ENCODE measurements at regions not wholly inside any gene's neighbourhood (a gene's known extent, or its start where the extent isn't known, plus 50 kb on each side); places are given as distances from the start of the nearest gene placed in this dataset.

DNA sequence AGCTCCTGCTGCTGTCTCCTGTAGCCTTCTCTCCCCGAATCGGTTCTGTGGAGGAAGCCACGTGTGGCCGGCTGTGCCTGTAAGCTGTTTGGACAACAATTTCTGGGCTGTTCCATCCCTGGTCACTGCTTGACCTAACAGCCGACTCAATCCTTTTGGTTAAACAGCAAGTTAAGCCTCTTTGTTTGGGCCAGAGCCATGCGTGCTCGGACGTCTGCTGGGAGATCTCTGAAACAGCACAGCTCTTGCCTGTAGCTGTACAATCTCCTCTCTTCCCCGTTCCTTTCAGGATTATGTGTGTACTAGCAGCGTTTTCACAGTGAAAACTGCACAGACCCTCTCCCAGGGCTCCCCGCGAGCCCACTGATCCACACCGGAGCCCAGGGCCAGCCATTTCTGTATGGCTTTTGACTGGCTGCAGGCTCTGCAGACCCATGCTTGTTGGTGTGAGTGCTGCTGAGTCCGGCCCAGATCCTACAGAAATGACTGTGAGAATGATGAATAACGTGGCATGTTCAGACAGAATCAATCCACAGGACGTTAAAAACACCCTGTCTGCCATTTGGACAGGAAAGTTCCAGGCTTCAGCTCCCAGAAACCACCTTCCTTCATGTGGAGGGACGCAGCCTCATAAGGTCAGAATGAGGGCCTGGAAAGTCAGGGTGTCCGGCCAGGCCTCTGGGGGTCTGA is 428.6 kb upstream of the ADARB2 start:
- H3K4me3 ChIP-seq (replicated peaks; ENCODE audit: low read depth, low read length): no peak overlapping the region
- TF ChIP-seq, protein P1, sequence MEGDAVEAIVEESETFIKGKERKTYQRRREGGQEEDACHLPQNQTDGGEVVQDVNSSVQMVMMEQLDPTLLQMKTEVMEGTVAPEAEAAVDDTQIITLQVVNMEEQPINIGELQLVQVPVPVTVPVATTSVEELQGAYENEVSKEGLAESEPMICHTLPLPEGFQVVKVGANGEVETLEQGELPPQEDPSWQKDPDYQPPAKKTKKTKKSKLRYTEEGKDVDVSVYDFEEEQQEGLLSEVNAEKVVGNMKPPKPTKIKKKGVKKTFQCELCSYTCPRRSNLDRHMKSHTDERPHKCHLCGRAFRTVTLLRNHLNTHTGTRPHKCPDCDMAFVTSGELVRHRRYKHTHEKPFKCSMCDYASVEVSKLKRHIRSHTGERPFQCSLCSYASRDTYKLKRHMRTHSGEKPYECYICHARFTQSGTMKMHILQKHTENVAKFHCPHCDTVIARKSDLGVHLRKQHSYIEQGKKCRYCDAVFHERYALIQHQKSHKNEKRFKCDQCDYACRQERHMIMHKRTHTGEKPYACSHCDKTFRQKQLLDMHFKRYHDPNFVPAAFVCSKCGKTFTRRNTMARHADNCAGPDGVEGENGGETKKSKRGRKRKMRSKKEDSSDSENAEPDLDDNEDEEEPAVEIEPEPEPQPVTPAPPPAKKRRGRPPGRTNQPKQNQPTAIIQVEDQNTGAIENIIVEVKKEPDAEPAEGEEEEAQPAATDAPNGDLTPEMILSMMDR (IDR thresholded peaks at IDR 0.05; ENCODE audit: low read depth, low read length, missing control alignments): no peak
- DNase-seq (ENCODE audit: extremely low read depth, low read depth): no peak

DNA sequence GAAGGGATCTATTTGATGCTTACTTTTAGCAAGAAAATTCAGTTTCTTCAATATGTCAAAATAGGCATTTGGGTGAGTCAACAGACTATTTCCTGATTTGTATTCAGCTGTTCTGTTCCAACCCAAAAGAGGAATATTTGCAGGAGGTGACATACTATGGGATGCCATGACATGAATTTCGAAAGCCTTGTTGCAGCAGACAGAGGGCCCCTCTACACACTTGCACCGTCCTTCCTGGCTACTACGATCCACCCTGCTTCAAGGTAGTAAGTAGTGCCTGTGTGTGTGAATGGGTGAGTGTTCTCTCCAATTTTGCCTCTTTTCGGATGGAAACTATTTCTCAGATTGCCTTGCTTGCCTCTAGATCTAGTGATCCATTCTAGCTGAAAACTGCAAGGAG is 413.0 kb upstream of the ADARB2 start:
- DNase-seq (ENCODE audit: extremely low read depth, low read depth): no peak
- TF ChIP-seq, protein P1 (IDR thresholded peaks at IDR 0.05; ENCODE audit: low read depth, low read length, missing control alignments): no peak
- no peak overlapping the region for H3K4me3 ChIP-seq (replicated peaks; ENCODE audit: low read depth, low read length)

DNA sequence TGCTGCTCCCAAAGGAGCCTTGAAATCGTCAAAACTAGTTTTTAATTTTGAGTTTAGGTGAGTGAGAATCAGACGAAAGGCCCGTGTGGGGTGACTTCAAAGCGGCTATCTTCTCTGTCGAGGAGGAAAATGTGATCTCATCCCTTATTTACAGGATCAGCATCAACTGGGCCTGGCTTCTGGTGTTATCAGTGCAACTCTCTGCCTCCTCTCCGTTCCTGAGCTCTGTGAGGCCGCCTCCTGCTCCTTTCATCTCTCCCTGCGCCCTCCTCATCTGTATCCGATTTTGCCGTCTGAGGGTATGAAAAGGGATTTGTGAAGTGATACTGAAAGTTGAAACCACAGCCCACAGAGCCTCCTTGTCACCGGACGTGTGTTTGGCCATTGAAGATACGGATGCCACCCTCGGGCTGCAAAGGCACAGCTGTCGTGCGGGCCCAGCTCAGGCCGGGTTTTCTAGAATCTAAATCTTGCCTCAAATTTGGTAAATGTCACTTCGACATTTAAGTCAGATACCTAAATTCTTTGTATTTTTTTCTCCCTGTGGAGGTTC is 408.7 kb upstream of the ADARB2 start:
- no peak for DNase-seq (ENCODE audit: extremely low read depth, low read depth)
- H3K4me3 ChIP-seq (replicated peaks; ENCODE audit: low read depth, low read length): no peak overlapping the region
- TF ChIP-seq, protein P1 (IDR thresholded peaks at IDR 0.05; ENCODE audit: low read depth, low read length, missing control alignments): no peak

DNA sequence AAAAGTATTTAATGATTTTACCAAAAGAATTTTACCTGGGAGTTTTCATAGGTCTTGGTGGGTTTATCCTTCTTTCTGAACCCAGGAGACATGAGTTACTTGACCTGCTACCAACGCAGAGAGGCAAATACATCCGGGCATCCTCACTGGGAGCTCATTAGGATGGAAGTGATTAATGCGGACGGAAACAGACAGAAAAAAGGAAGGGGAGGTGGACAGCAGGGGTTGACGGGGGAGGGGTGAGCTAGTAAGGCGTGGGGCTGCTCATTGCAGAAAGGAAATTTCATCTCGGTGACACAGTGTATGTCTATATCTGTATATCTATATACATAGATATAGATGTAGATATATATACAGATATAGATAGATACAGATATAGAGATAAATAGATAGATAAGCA is 408.2 kb upstream of the ADARB2 start:
- DNase-seq (ENCODE audit: extremely low read depth, low read depth): no peak
- H3K4me3 ChIP-seq (replicated peaks; ENCODE audit: low read depth, low read length): no peak overlapping the region
- TF ChIP-seq, protein P1 (IDR thresholded peaks at IDR 0.05; ENCODE audit: low read depth, low read length, missing control alignments): no peak

DNA sequence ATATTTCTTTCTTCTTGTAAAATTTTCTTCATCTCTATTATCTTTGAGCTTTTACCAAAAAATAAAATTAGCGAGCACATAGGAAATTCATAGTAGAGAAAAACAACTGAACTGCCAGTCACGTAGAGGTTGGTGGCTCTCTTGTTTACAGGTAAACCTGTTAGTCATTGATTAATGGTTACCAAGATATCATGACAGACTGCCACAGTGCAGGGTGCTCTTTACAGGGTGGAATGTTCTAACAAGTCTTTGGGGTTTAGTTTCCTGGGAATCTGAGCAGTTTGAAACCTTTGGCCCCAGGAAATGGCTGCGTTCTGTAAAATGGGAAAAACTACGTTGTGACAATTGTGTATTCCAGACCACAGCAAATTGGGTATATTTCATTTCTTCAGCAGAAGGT is 407.3 kb upstream of the ADARB2 start:
- TF ChIP-seq, protein P1 (IDR thresholded peaks at IDR 0.05; ENCODE audit: low read depth, low read length, missing control alignments): no peak
- DNase-seq (ENCODE audit: extremely low read depth, low read depth): no peak
- H3K4me3 ChIP-seq (replicated peaks; ENCODE audit: low read depth, low read length): no peak overlapping the region

DNA sequence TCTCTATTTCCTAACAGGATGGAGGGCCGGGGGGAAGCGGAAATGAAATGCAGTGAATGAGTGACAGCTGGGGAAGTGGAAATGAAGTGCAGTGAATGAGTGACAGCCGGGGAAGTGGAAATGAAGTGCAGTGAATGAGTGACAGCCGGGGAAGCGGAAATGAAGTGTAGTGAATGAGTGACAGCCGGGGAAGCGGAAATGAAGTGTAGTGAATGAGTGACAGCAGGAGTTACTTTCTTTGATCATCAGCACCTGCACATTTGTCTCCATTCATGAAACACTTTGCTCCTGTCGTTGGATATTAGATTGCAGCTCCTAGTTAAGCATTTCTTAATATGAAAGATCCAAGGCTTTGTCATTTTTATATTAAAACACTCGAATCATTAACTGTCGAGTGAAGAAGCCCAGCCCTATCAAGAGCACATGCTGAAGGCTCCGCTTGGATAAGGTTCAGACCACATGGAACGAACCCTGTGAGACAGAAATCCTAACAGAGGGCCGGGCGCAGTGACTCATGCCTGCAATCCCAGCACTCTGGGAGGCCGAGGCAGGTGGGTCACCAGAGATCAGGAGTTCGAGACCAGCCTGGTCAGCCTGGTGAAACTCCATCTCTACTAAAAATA is 406.0 kb upstream of the ADARB2 start:
- no peak for DNase-seq (ENCODE audit: extremely low read depth, low read depth)
- TF ChIP-seq, protein P1 (IDR thresholded peaks at IDR 0.05; ENCODE audit: low read depth, low read length, missing control alignments): no peak
- no peak overlapping the region for H3K4me3 ChIP-seq (replicated peaks; ENCODE audit: low read depth, low read length)

All from HFF-Myc (cell line).